ENCODE measurements at regions not wholly inside any gene's neighbourhood (a gene's known extent, or its start where the extent isn't known, plus 50 kb on each side); places are given as distances from the start of the nearest gene placed in this dataset.

GRCh38 chr1:163421701-163422100, 99.9 kb downstream of the NUF2 start:
- Mint-ChIP-seq H3K27ac (ENCODE audit: unreplicated experiment) (no peak overlapping the region), H3K27me3 (ENCODE audit: low read depth) (peaks cover 27% of the 10 kb centered on the region), H3K36me3 (ENCODE audit: low read depth) (no peaks in the 10 kb centered on the region), H3K4me3 (ENCODE audit: unreplicated experiment) (no peak overlapping the region), H3K9me3 (ENCODE audit: low read depth) (no peaks in the 10 kb centered on the region), H3K4me1 (ENCODE audit: low read depth) (no peaks in the 10 kb centered on the region)
- no peak for DNase-seq (ENCODE audit: low spot score)
- no peak for TF ChIP-seq CTCF (IDR thresholded peaks at IDR 0.05)

- H3K4me3 Mint-ChIP-seq (ENCODE audit: unreplicated experiment): no peak overlapping the region
- DNase-seq (ENCODE audit: low spot score): no peak
- no peaks in the 10 kb centered on the region for H3K9me3 Mint-ChIP-seq (ENCODE audit: low read depth)
- H3K4me1 Mint-ChIP-seq (ENCODE audit: low read depth): no peaks in the 10 kb centered on the region
- H3K27me3 Mint-ChIP-seq (ENCODE audit: low read depth): peaks cover 30% of the 10 kb centered on the region
- TF ChIP-seq CTCF (IDR thresholded peaks at IDR 0.05): no peak
- no peak overlapping the region for H3K27ac Mint-ChIP-seq (ENCODE audit: unreplicated experiment)
- no peaks in the 10 kb centered on the region for H3K36me3 Mint-ChIP-seq (ENCODE audit: low read depth)
Measured at GRCh38 chr1:163422738-163423404, 101.1 kb downstream of the NUF2 start.

- no peaks in the 10 kb centered on the region for H3K4me1 Mint-ChIP-seq (ENCODE audit: low read depth)
- peaks cover 29% of the 10 kb centered on the region for H3K27me3 Mint-ChIP-seq (ENCODE audit: low read depth)
- no peaks in the 10 kb centered on the region for H3K36me3 Mint-ChIP-seq (ENCODE audit: low read depth)
- peaks cover 4% of the 10 kb centered on the region for H3K9me3 Mint-ChIP-seq (ENCODE audit: low read depth)
- TF ChIP-seq CTCF (IDR thresholded peaks at IDR 0.05): no peak
- no peak overlapping the region for H3K27ac Mint-ChIP-seq (ENCODE audit: unreplicated experiment)
- no peak overlapping the region for H3K4me3 Mint-ChIP-seq (ENCODE audit: unreplicated experiment)
- DNase-seq (ENCODE audit: low spot score): no peak
Measured at GRCh38 chr1:163426505-163427251, 104.9 kb downstream of the NUF2 start.

- TF ChIP-seq CTCF (IDR thresholded peaks at IDR 0.05): no peak
- Mint-ChIP-seq H3K27ac (ENCODE audit: unreplicated experiment) (no peak overlapping the region), H3K4me1 (ENCODE audit: low read depth) (no peaks in the 10 kb centered on the region), H3K36me3 (ENCODE audit: low read depth) (no peaks in the 10 kb centered on the region), H3K27me3 (ENCODE audit: low read depth) (peaks cover 29% of the 10 kb centered on the region), H3K4me3 (ENCODE audit: unreplicated experiment) (no peak overlapping the region), H3K9me3 (ENCODE audit: low read depth) (peaks cover 5% of the 10 kb centered on the region)
- DNase-seq (ENCODE audit: low spot score): no peak
Measured at GRCh38 chr1:163427279-163427678, 105.5 kb downstream of the NUF2 start.

GRCh38 chr1:163436140-163436812, 114.5 kb downstream of the NUF2 start:
- peaks cover 3% of the 10 kb centered on the region for H3K9me3 Mint-ChIP-seq (ENCODE audit: low read depth)
- no peaks in the 10 kb centered on the region for H3K4me1 Mint-ChIP-seq (ENCODE audit: low read depth)
- no peak overlapping the region for H3K4me3 Mint-ChIP-seq (ENCODE audit: unreplicated experiment)
- H3K36me3 Mint-ChIP-seq (ENCODE audit: low read depth): no peaks in the 10 kb centered on the region
- no peak for DNase-seq (ENCODE audit: low spot score)
- no peak for TF ChIP-seq CTCF (IDR thresholded peaks at IDR 0.05)
- H3K27me3 Mint-ChIP-seq (ENCODE audit: low read depth): peaks cover 13% of the 10 kb centered on the region
- no peak overlapping the region for H3K27ac Mint-ChIP-seq (ENCODE audit: unreplicated experiment)
